ENCODE measurements at regions not wholly inside any gene's neighbourhood (a gene's known extent, or its start where the extent isn't known, plus 50 kb on each side); places are given as distances from the start of the nearest gene placed in this dataset.

DNA sequence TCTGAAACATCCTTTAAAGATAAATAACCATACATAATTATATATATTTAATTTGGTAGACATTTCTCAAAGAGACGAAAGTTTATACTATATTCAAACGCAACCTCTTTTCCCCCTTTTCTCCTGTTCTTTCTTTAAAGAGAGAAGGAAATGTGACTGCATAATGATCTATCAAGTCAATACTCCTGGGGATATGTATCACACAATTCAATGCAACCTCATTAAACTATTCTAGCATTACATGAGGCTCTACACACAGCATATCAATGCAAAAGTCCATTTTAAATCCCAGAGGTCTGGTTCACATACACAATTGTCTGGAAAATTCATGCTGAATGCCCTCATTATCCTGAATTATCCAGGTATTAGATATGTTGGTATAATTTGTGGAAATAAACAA lies 330.7 kb downstream of the LMX1A start:
- no peak for DNase-seq (ENCODE audit: low read depth)

DNA sequence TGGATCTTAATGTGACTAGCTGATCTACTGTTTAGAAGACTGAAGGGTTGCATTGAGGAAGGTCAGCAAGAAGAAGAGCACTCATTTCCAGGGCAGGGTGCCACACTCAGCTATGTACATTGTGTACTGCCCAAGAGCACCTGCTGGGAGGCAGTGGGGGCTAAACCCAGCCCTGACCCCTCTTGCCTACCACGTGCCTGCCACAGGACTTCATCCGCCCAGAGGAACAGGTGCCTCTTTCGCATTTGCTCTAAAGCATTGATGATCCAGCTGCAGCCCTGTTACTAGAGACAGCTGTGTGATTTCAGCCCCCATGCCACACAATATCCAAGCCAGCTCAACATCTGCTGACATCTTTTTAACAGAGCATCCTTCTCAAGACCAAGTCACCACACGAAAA lies 341.8 kb downstream of the LMX1A start:
- DNase-seq (ENCODE audit: low read depth) = no peak

DNA sequence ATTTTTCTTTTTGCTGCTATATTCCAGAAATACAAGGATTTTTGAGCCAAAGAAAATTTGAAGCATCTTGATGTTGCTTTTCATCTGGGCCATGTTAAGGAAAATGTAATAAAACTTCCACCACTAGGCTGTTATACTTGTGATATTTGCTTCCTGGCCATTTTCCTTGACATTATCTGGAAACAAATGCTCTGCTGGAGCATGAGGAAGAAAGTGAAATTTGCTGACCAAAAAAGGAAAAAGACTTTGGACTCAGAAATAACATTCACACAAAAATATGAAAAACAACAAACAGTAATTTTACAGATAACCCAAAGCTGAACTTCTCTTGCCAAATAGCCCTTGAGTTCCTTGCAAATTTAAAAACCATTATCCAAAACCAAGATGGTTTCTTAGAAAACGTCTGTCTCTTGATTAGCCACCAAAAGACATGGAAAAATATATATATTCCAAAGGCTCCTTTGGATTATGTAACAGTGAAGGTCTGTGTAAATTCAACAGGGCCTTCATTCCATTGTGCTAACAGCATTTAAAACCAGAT lies 344.5 kb downstream of the LMX1A start:
- DNase-seq (ENCODE audit: low read depth) = no peak

DNA sequence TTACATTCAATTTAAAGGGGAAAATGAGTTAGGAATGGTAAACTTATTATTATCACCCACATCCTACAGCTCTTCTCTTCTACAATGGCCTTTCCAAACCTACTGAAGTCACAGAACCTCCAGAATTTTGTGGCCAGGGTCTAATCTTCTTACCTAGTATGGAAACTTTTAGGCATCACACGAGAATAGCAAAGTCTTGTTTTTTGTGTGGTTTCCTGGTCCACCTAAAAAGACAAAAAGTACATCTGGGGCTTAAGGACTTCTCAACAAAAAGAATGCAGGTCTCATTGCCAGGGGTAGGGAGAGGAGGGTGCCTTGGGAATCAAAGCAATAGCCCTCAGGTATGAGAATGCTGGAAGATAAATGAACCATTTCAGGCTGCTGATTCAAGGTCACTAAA lies 345.3 kb downstream of the LMX1A start:
- no peak for DNase-seq (ENCODE audit: low read depth)

DNA sequence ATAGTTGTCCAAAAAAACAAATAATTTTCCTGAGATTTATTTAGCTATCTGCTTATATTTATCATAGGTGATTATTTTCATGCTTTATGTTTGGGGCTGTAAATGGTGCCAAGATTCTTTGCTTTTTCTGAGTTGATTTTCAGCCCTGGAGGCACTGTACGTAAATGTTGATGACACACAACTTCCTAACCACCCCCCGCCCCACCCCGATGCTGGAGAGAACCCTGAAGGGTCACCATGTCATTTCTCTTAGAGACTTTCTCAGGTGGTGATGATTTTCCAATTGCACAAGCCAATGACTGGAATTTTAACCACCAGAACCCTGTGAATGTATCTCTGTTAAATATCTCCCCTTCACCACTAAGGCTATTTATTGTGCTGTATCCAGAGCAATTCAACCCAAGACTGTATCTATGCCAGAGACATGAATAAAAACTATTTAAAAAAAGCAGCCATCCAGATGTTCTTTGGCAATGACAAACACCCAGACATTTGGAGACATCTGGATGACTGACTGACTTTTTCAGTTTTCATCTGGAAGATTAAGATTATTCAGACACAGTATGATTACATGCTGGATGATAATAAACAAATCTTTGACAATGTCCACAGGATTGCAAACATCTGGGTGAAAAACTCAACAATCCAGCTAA lies 346.0 kb downstream of the LMX1A start:
- no peak for DNase-seq (ENCODE audit: low read depth)

DNA sequence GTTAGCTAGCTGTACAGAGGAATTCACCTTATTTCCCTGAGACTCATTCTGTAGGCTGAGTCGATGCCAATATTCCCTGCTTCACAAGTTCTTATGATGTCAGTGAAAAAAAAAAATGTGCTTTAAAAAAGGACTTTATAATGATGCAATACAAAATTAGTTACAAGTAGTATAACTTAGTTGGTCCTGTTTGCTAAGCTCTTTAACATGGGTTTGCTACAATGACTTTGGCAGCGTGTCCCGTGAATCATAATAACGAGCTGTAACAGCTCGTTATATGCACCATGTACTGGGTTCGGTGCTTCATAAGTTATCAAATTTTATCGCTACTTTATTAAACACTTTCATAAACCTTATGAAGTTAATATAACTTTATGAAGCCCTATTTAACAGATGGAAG lies 349.7 kb downstream of the LMX1A start:
- DNase-seq (ENCODE audit: low read depth) = no peak

DNA sequence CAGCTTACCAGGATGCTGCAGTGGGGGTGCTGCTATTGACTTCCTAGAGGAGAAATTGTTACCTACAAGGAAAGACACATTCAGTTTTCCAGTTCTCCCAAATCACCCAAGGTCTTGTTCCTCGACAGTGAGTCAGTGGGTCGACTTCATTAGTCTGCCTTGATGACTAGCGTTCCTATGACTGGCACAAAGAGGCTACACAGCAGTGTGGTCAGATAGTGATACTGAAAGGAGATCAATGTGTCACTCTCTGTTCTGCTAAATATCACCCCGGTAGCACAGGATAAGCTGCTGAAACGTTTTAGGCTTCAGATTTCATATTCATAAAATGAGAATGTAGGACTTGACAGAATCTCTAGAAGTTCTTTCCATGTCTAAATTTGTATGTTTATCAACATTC lies 357.4 kb downstream of the LMX1A start:
- no peak for DNase-seq (ENCODE audit: low read depth)

DNA sequence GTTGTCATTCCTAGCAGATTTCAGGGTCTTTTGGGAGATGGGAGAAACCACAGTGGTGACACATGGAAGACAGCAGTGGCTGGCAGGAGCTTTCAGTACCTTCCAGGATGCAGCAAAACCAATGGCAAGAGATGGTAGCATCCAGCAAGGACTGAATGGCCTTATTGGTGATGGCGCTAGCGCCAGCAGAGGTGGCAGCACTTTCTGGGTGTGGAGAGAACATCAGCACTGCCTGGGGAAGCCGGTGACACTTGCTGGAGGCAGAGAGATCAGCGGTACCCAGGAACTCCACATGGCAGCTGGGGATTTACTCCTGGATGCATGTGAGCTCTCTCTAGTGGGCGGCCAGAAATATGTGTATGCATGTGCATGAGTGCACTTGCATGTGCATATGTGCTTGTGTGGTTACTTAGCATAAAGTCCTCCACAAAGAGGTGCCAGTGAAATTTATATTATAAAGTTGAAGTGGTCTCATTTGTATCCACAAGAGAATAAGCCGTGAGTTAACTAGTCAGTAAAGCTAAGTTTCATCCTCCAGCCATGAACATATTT lies 364.7 kb downstream of the LMX1A start:
- DNase-seq (ENCODE audit: low read depth) = no peak

DNA sequence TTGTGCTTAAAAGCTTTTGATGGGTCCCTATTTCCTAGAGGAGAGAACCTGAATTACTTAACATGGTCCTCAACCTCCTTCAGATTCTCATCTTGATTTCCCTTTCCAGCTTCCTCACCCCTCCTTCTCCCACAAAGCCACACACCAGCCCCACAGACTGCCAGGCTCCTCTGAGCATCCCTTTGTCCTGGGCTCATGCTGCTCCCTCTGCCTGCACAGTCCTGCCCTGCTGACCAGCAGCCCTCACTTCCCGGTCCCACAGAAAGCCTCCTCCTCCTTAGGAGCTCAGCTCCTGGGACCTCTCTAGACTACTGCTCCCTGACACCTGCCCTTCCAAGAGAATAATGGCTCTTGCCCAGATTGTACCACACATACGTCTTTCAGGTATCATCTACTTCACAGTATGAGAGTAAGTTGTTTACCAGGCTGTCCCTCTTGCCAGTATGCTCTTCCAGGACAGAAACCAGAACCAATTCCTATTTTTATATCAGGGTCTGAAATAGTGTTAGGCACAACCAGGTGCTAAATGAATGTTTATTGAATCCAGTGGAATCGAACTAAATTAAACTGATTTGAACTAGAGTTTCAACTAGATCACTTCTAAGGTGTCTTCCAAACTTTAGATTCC lies 373.4 kb downstream of the LMX1A start:
- no peak for DNase-seq (ENCODE audit: low read depth)

DNA sequence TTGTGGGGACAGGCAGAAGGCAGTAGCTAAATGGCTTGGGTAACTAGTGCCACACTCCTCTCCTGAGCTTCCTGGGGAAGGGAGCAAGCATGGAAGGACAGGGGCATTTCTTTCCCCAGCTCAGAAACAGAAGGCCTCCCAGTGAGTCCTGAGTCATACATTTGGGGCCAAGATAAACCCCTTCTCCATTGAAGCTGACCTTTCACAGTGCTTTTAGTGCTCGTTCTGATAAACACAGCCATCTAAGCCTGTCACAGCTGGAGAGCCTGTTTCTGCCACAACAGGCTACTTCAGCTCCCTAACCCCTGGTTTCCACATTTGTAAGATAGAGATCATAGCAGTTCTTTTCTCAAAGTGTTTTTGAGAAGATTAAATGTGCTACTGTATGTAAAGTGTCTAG lies 374.0 kb downstream of the LMX1A start:
- DNase-seq (ENCODE audit: low read depth) = no peak

DNA sequence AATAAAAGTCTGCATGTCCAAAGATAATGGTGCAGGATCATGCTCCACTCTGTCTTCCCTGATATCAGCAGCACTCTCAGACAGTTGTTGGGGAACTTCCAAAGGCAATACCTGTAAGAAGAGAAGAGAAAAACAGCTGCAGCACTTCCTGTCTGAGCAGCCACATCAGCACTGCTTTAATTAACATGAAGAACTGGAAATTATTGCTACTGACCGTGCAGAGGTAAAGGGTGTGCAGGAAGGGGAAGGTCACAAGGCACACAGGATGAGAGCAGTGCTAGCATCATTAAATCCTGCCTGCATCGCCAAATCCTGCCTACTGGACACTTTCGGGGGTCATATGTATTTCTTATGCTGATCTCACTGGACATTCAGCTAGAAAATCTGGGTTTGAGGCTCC lies 379.0 kb downstream of the LMX1A start:
- DNase-seq (ENCODE audit: low read depth) = no peak

DNA sequence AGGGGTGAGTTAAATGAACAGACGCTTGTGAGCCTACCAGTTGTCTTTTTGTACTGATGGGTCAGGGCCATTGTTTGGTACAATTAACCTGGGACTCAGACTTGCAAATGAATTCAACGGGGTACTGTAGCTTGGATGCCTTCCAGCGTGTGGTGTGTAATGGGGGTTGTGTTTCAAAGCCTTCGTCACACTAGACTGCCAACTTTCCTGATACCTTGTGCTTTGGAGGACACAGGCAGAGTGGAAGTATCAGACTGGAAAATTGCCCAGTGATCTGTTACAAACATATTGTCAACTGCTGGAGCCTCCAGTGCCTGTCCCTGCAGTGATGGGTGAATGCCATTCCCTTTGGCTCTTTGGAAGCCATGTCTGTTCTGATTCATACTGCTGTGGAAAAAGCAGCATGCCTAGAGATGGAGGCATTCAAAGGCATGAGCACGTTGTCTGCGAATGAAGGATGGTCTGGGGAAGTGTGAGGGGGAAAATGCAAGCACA lies 384.5 kb downstream of the LMX1A start:
- DNase-seq (ENCODE audit: low read depth) = no peak

DNA sequence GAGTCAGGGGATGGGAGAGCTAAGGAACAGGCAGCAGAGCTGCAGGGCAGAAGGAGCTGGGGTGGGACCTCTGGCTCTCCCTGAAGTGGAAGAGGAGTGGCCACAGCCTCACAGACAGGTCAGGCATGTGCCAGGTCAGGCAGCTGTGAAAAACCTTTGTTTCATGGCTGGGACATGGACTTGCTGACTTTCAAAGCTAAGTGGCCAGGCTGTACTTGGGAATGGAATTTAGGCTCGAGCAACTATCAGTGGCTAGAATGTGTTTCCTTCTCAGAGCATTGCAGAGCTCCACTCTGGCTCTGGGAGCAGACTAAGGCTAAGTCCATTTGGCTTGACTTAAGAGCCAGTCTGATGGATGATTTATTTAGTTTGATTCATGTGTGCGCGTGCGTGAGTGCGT lies 385.1 kb downstream of the LMX1A start:
- no peak for DNase-seq (ENCODE audit: low read depth)

DNA sequence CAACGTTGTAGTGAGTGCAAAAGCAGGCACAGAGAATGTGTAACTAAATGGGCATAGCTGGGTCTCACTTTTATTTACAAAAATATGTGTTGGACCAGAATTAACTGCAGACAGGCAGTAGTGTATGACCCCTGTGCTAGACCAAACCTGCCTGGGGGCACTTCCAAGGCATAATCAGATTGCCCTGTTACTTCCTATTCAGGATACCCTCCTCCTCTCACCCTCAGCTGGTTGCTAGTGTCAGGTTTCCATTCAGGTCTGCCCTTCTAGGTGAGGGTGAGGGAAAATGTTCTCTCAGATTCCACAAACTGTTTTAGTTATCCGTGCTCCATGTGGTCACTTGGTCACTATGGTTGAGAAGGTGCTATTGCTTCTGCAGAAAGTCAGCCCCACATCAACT lies 387.3 kb downstream of the LMX1A start:
- DNase-seq (ENCODE audit: low read depth) = no peak

DNA sequence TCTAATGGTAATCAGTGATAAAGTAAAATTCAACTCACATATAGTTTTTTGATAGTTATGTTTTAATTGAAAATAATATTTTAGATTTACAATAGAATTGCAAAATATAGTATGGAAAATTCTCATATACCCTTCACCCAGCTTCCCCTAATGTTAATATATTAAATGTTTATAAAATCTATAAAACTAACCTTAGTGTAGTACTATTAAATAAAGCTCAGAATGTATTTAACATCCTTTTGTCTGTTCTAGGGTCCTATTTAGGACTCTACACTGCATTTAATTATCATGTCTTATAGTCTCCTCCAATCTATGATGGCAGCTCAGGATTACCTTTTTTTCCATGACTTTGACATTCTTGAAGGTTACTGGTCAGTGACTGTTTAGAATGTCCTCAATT lies 389.2 kb downstream of the LMX1A start:
- no peak for DNase-seq (ENCODE audit: low read depth)

DNA sequence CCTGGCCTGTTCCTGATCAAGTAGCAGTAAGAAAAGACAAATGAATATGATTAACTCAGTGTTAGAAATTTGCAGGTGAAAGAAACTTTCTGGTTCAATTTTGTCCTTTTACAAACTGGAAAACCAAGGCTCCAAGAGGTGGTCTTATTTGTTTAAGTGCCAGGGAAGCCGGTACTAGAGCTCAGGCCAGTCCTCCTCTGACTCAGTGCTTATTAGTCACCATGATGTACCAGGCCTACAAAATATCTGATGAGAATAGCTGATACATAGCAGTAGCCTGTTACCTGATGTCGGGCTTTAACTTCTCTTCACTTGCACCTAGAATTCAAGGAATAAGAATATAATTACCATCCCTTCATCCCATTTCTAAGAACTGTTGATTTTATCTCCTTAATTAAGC lies 394.8 kb downstream of the LMX1A start:
- peak; percentile 1 for DNase-seq (ENCODE audit: low read depth)

DNA sequence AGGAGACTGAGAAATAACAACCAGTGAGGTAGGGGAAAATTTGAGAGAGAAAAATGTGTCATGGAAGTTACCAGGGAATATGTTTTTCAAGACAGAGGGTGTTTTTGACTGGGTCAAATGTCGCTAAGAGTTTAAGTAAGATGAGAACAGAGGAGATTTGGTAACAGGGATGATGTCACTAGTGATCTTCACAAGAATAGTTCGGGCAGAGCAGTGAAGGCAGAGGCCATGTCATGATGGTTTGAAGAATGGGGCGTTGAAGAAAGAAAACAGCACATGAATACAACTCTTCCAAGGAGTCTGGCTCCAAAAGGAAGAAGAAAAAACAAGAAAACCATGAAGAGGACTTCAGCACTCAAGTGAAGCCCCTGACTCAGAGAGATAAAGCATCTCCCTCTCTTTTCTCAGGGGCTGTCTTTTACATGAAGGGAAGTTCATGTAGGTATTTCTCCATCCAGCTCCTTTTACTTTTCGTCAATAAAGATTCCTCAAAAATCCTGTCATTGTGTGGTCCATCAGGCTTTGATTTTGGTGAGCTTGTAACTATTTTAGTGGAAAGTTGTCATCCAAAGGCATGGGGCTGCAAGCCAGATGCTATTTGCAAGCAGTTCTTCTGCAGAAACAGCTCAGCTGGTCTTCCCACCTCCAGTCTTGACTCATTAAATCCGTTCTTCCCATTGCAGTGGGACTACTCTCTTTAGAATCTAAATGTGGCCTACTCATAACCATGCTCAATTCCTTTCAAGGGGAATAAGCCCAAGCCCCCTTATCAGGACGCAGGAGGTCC lies 397.3 kb downstream of the LMX1A start:
- DNase-seq (ENCODE audit: low read depth) = no peak

DNA sequence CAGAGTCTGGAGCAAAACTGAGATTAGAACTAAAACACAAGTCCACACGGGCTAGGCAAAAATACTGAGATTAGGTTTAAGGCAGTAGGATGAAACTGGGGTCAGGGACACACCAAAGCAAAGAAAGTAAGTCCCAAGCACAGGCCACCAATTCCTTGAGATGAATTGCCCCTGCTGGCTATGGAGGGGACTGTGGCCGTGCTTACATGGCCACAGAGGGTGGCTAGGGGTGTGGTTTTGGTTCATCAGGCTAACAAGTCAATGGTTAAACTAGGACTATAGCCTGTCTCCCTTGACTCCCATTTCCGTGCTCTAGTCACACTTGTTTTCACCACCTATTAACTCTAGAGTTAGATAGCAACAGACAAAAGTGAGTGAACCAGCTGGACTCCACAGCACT lies 394.8 kb downstream of the PBX1 start:
- no peak for DNase-seq (ENCODE audit: low read depth)

DNA sequence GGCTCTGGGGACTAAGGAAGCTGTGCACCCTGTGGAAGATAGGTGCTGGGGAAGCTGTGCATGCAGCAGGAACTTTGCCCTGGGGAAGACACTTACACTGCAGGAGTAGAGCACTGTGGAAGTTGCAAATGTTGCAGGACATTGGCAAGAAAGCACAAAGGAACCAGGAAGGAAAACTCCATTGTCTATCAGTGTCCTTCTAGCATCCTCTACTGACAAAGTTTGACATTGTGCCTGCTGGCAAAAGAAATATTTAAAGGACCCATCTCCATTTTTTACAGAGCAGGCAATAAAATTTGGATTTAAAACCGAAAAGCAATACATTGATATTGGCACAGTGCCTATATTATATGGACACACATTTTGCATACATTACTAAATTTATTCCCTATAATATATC lies 394.1 kb downstream of the PBX1 start:
- DNase-seq (ENCODE audit: low read depth) = no peak

DNA sequence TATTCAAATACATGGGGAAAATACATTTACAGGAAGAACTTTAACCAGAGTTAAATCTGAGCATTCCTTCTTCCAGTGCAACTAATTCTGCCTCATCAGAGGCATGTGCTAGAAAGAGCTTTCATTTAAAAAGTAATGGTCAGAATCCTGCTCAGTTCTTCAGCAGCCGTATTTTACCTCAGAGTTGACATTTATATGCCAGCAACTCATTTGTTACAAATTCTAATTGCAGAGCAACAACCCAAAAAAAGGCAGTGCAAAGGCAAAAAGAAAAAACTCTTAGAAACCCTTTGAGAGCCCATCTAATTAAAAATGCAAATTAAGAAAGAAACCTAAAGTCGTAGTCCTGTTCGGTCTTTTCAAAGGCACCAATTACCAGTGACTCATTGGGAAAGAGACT lies 392.5 kb downstream of the PBX1 start:
- DNase-seq (ENCODE audit: low read depth) = no peak

DNA sequence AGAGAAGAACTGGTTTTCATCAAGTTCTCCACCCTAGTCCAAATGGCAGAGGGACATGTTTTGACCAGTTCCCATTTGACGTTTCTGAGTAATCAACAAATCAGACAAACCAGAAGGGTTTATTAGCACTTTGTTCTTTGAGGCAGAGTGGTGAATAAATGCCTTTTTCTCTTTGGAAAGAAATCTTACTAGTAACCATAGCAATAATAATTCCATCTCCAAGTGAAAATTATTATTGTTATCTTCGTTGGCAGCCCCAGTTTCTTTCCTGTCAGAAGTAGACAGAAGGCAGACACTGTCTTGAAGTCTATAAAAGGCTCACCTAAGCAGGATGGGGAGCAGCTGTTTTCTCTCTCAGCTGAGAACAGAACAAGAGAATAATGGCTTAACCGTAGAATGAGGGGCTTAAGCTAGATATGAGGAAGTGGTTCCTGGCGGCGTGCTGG lies 391.6 kb downstream of the PBX1 start:
- DNase-seq (ENCODE audit: low read depth) = no peak

DNA sequence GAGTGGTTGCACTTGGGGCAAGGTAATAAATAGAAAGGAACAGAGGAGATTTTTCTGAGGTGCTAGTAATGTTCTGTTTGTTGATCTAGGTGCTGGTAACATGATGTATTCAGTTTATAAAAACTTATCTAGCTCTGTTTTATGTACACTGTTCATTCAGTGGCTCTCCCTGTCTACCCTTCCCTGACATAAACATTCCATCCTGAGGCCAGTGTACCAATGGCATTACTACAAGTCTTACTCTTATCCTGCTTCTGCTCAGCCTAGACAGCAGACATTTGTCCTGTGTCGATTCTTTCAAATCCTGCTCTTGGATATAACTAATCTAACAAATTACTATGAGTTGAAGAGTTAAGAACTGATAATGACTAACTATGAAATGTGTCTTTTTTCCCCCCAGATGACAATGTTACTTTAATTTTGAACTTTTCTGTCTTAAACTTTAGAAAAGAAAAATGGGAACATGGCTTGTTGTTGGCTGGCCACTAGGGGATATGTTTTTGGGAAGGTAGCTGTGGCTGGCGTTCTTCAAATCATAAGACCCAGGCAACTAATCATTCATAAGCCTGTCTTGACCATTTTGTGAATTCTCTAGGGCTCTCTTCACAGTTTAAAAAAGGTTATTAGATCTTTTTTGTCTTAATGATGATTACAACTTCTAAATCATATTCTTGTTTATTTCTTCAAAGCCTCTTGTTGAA lies 390.9 kb downstream of the PBX1 start:
- no peak for DNase-seq (ENCODE audit: low read depth)

All from iris pigment epithelial cell (primary cell).